H1 (cell line): ENCODE measurements at regions not wholly inside any gene's neighbourhood (a gene's known extent, or its start where the extent isn't known, plus 50 kb on each side); places are given as distances from the start of the nearest gene placed in this dataset.

Experiments used
- CTCF ChIA-PET: fragments of 300-600 bp; sonication (Branson Sonifier 250); formaldehyde crosslinking; loops from one replicate; lab custom pipeline; 2021; ENCODE audit not compliant: partially characterized antibody; lab: Charles Lee
- POLR2A ChIA-PET: fragments of 300-600 bp; sonication (Branson Sonifier 250); formaldehyde crosslinking; loops from one replicate; lab custom pipeline; 2021; ENCODE audit warnings: inconsistent platforms; ENCODE audit not compliant: partially characterized antibody; lab: Charles Lee
- DNase-seq, 2 experiments: peaks; one replicate each; pipeline versions ENCODE4 v3.0.0 to v3.0.0-alpha.2; 2010 to 2022; ENCODE audit warnings: low spot score in 2 of 2, low read depth in 1 of 2, mixed read lengths in 1 of 2
- FAIRE-seq: peaks from 2 replicates; lab custom pipeline; 2011; peaks lifted over from hg19 to GRCh38; lab: Jason Lieb, UNC
- H2AFZ ChIP-seq: 2 replicates; pipeline ENCODE4 v1.8.1; 2012; ENCODE audit warnings: low read length, inconsistent platforms
- H2AK5ac ChIP-seq: 2 replicates; pipeline ENCODE4 v1.6.1; 2013; ENCODE audit warnings: low read depth, low read length
- H2BK120ac ChIP-seq: replicated peaks from 2 replicates; pipeline ENCODE3; 2013; ENCODE audit warnings: low read depth, low read length, inconsistent platforms
- H2BK12ac ChIP-seq: 2 replicates; pipeline ENCODE4 v1.6.1; 2013; ENCODE audit warnings: low read depth, low read length
- H2BK15ac ChIP-seq: 2 replicates; pipeline ENCODE4 v1.6.1; 2013; ENCODE audit warnings: low read length
- H2BK20ac ChIP-seq: 2 replicates; pipeline ENCODE4 v1.6.1; 2013; ENCODE audit warnings: low read length
- H2BK5ac ChIP-seq: 2 replicates; pipeline ENCODE4 v1.6.1; 2013; ENCODE audit warnings: low read depth, low read length
- H3K14ac ChIP-seq: 2 replicates; pipeline ENCODE4 v1.6.1; 2013; ENCODE audit warnings: inconsistent platforms; ENCODE audit not compliant: insufficient read length
- H3K18ac ChIP-seq: 2 replicates; pipeline ENCODE4 v1.6.1; 2013; ENCODE audit warnings: low read length; ENCODE audit errors: extremely low read depth
- H3K23ac ChIP-seq: 2 replicates; pipeline ENCODE4 v1.6.1; 2013; ENCODE audit warnings: inconsistent platforms; ENCODE audit not compliant: insufficient read length
- H3K23me2 ChIP-seq: 2 replicates; pipeline ENCODE4 v1.6.1; 2013; ENCODE audit warnings: low read depth, low read length
- H3K27ac ChIP-seq: 2 replicates; pipeline ENCODE4 v1.6.1; 2011; ENCODE audit warnings: low read depth, low read length, inconsistent platforms
- H3K27me3 ChIP-seq, 4 experiments: replicated peaks in 1 of 4; 1 replicate in 1 of 4; 2 replicates in 3 of 4; pipeline versions ENCODE4 v1.6.1 to v1.8.1; 2011 to 2013; ENCODE audit warnings: low read length in 3 of 4, mild to moderate bottlenecking in 3 of 4, inconsistent platforms in 2 of 4, mixed read lengths in 2 of 4, moderate library complexity in 1 of 4; ENCODE audit not compliant: control insufficient read depth in 3 of 4, insufficient read depth in 3 of 4; ENCODE audit errors: extremely low read depth in 1 of 4
- H3K36me3 ChIP-seq, 4 experiments: 2 replicates each; pipeline versions ENCODE4 v1.6.1 to v1.8.1; 2011 to 2013; ENCODE audit warnings: mild to moderate bottlenecking in 4 of 4, low read length in 3 of 4, moderate library complexity in 2 of 4, control low read depth in 1 of 4, inconsistent platforms in 1 of 4; ENCODE audit not compliant: insufficient read depth in 4 of 4, control insufficient read depth in 2 of 4
- H3K4ac ChIP-seq: replicated peaks from 2 replicates; pipeline ENCODE3; 2013; ENCODE audit warnings: low read length, low read depth, mixed read lengths, inconsistent platforms; ENCODE audit not compliant: insufficient read length
- H3K4me1 ChIP-seq, 4 experiments: replicated peaks in 1 of 4; 1 replicate in 1 of 4; 2 replicates in 3 of 4; pipeline versions ENCODE4 v1.6.1 to v1.8.1; 2011 to 2013; ENCODE audit warnings: low read length in 3 of 4, inconsistent platforms in 2 of 4, mixed read lengths in 1 of 4; ENCODE audit not compliant: insufficient read depth in 4 of 4, control insufficient read depth in 3 of 4
- H3K4me2 ChIP-seq, 2 experiments: 2 replicates each; pipeline versions ENCODE4 v1.6.1 to v1.8.1; 2011 to 2013; ENCODE audit warnings: low read depth in 2 of 2, low read length in 2 of 2, control low read depth in 1 of 2, inconsistent platforms in 1 of 2, mild to moderate bottlenecking in 1 of 2; ENCODE audit not compliant: insufficient read depth in 1 of 2
- H3K4me3 ChIP-seq, 4 experiments: fragments of 200-600, 300-600 bp in 1 of 4; sonication (generic), shearing (Covaris generic), sonication (Bioruptor Twin) in 1 of 4; 2 replicates each; pipeline versions ENCODE4 v1.5.1 to v1.8.1; 2011 to 2016; ENCODE audit warnings: low read length in 4 of 4, low read depth in 3 of 4, control low read depth in 2 of 4, inconsistent platforms in 2 of 4, mild to moderate bottlenecking in 2 of 4, mixed read lengths in 1 of 4, moderate library complexity in 1 of 4; ENCODE audit not compliant: insufficient read depth in 2 of 4; ENCODE audit errors: extremely low read depth in 1 of 4
- H3K56ac ChIP-seq: replicated peaks from 2 replicates; pipeline ENCODE3; 2013; ENCODE audit warnings: low read depth, mild to moderate bottlenecking, mixed read lengths, low read length, inconsistent platforms; ENCODE audit not compliant: insufficient read length
- H3K79me1 ChIP-seq: 2 replicates; pipeline ENCODE4 v1.6.1; 2013; ENCODE audit warnings: low read depth, low read length, control low read depth
- H3K79me2 ChIP-seq, 2 experiments: 2 replicates each; pipeline versions ENCODE4 v1.6.1 to v1.8.1; 2012 to 2013; ENCODE audit warnings: low read length in 2 of 2, mild to moderate bottlenecking in 2 of 2, inconsistent platforms in 1 of 2; ENCODE audit not compliant: insufficient read depth in 2 of 2, control insufficient read depth in 1 of 2
- H3K9ac ChIP-seq, 4 experiments: replicated peaks in 1 of 4; 1 replicate in 1 of 4; 2 replicates in 3 of 4; pipeline versions ENCODE4 v1.6.1 to v1.8.1; 2011 to 2013; ENCODE audit warnings: low read depth in 3 of 4, low read length in 3 of 4, control low read depth in 2 of 4, mild to moderate bottlenecking in 2 of 4, moderate library complexity in 2 of 4, inconsistent platforms in 1 of 4; ENCODE audit errors: extremely low read depth in 1 of 4
- H3K9me3 ChIP-seq, 2 experiments: 2 replicates each; pipeline versions ENCODE4 v1.6.1 to v1.8.1; 2012 to 2013; ENCODE audit warnings: mild to moderate bottlenecking in 2 of 2, moderate library complexity in 2 of 2, control low read depth in 1 of 2, inconsistent platforms in 1 of 2, low read depth in 1 of 2, low read length in 1 of 2, mixed read lengths in 1 of 2; ENCODE audit not compliant: insufficient read depth in 2 of 2
- H4K20me1 ChIP-seq, 2 experiments: replicated peaks in 1 of 2; 2 replicates each; pipeline versions ENCODE3 to v1.8.1; 2011 to 2013; ENCODE audit warnings: inconsistent platforms in 2 of 2, low read length in 2 of 2, mild to moderate bottlenecking in 1 of 2; ENCODE audit not compliant: insufficient read depth in 2 of 2, control insufficient read depth in 1 of 2
- H4K5ac ChIP-seq: 2 replicates; pipeline ENCODE4 v1.6.1; 2013; ENCODE audit warnings: low read length, low read depth, mixed read lengths, inconsistent platforms; ENCODE audit not compliant: insufficient read length
- H4K8ac ChIP-seq: 2 replicates; pipeline ENCODE4 v1.8.0; 2013; ENCODE audit warnings: mild to moderate bottlenecking, moderate library complexity, low read length, inconsistent platforms; ENCODE audit not compliant: insufficient read depth; ENCODE audit errors: extremely low read depth
- H4K91ac ChIP-seq: replicated peaks from 2 replicates; pipeline ENCODE3; 2013; ENCODE audit warnings: low read length, mixed read lengths, inconsistent platforms; ENCODE audit not compliant: insufficient read length
- CEBPB ChIP-seq: IDR thresholded peaks from 2 replicates; pipeline ENCODE4 v1.6.1; 2012; ENCODE audit warnings: low read depth, low read length
- EP300 ChIP-seq, 2 experiments: IDR thresholded peaks; 1 replicate in 1 of 2; 2 replicates in 1 of 2; pipeline ENCODE4 v1.6.1; 2011 to 2012; ENCODE audit warnings: low read depth in 2 of 2, low read length in 2 of 2, mild to moderate bottlenecking in 2 of 2, borderline replicate concordance in 1 of 2, inconsistent platforms in 1 of 2, moderate library complexity in 1 of 2
- WGBS, 2 experiments: shearing (Covaris generic) in 1 of 2; methylation state at CpG; one replicate each; pipeline versions ENCODE4 v1.1.6 to v1.1.7; 2013 to 2015; ENCODE audit warnings: low lambda C conversion rate in 2 of 2, mixed read lengths in 2 of 2, inconsistent platforms in 1 of 2, low coverage in 1 of 2, missing lambda C conversion rate in 1 of 2; ENCODE audit not compliant: insufficient replicate concordance in 2 of 2, insufficient coverage in 1 of 2, insufficient read length in 1 of 2; ENCODE audit errors: extremely low coverage in 1 of 2, missing lambda C conversion rate in 1 of 2; 5-methylcytosine and 5-hydroxymethylcytosine counted together

DNA sequence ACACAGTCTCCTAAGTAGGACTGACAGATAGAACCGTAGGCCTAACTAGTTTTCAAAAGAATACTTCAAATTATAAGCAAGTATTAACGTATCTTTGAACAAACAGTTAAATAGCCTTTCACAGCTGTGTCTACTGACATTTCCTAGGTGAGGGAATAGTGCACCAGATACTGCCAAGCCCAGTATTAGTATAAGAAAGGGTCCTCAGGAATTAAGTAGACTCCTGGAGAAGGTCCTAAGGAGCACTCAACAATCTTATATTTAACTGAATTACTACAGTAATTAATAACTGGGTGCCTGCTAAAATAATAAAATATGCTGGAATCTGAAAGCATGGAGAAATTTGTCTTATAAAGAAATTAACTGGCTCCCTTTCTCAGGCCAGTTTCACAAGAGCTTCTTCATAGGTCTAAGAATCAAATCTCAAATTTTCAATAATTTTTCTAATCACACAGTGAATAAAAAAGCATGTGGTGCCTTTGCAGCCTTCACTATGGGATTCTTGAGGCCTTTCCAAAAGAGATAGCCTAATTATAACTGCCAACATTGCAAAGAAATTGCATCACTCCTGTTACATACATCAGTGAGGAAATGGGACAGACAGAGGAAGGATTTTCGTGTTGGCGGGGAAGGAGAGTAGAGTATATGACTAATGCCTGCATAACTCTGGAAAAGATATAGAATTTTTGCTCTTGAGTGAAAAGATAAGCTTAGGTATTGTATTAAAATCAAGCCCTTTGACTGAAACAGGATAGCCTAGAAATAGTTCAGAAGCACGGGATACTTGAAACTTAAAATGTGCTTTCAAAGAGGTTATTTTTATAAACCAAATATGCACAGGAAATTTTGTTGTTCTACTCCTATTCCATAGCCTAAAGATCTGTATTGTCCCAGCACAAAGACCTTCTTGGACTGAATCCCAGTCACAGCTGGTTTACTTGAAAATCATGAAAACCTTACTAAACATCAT is 228.6 kb upstream of the STK17B start:
- no peak overlapping the region for H4K91ac ChIP-seq
- H3K27me3 ChIP-seq: no peaks in the 10 kb centered on the region
- DNase-seq (no peak), FAIRE-seq (no peak)
- no peak overlapping the region for H4K8ac ChIP-seq
- H3K4me3 ChIP-seq: no peak overlapping the region
- H3K4me1 ChIP-seq: no peaks in the 10 kb centered on the region
- H3K9me3 ChIP-seq: no peaks in the 10 kb centered on the region
- no peak overlapping the region for H3K4ac ChIP-seq
- 88% methylated on average over 5 of the region's 5 CpGs; no CpG with 5 or more reads in 1 of the 2 experiments for WGBS, 2 experiments
- no peaks in the 10 kb centered on the region for H3K36me3 ChIP-seq
- no peaks in the 10 kb centered on the region for H3K79me1 ChIP-seq
- H4K20me1 ChIP-seq: no peaks in the 10 kb centered on the region
- H3K4me2 ChIP-seq: no peak overlapping the region
- H3K79me2 ChIP-seq: no peaks in the 10 kb centered on the region
- no peak overlapping the region for H2BK20ac ChIP-seq
- no peak overlapping the region for H3K56ac ChIP-seq
- no peak overlapping the region for H4K5ac ChIP-seq
- no peak overlapping the region for H2AFZ ChIP-seq
- POLR2A ChIA-PET: interaction anchor here (1.3 kb wide), 1 partner anchor 8 kb away, joined by 3 read pairs; no protein-coding TSS in a partner anchor
- H3K23me2 ChIP-seq: no peaks in the 10 kb centered on the region
- H2BK5ac ChIP-seq: no peak overlapping the region
- H3K23ac ChIP-seq: no peak overlapping the region
- H3K27ac ChIP-seq: no peak overlapping the region
- H2BK15ac ChIP-seq: no peak overlapping the region
- H2BK12ac ChIP-seq: no peak overlapping the region
- CTCF ChIA-PET: interaction anchor here (1.0 kb wide), 1 partner anchor 54 kb away, joined by 3 read pairs; no protein-coding TSS in a partner anchor
- H3K14ac ChIP-seq: no peak overlapping the region
- no peak overlapping the region for H3K9ac ChIP-seq
- no peak for TF ChIP-seq EP300 (IDR thresholded peaks at IDR 0.05; ENCODE audit: borderline replicate concordance in 1 of 2, low read depth in 2 of 2, low read length in 2 of 2)
- TF ChIP-seq CEBPB: peak; percentile 25; the same call in 1 of the 2 replicates
- TF ChIP-seq, all 59 proteins: peak for 1
- H2BK120ac ChIP-seq: no peak overlapping the region
- no peak overlapping the region for H3K18ac ChIP-seq
- no peak overlapping the region for H2AK5ac ChIP-seq
